GM12874 (cell line): ENCODE measurements at regions not wholly inside any gene's neighbourhood (a gene's known extent, or its start where the extent isn't known, plus 50 kb on each side); places are given as distances from the start of the nearest gene placed in this dataset.

ENCODE experiments used
- TF ChIP-seq, protein P1 (sequence below): IDR thresholded peaks from 2 replicates; pipeline ENCODE4 v1.5.1; 2011; ENCODE audit warnings: low read depth, mild to moderate bottlenecking, control low read depth, low read length, moderate library complexity; ENCODE audit not compliant: insufficient read depth

DNA sequence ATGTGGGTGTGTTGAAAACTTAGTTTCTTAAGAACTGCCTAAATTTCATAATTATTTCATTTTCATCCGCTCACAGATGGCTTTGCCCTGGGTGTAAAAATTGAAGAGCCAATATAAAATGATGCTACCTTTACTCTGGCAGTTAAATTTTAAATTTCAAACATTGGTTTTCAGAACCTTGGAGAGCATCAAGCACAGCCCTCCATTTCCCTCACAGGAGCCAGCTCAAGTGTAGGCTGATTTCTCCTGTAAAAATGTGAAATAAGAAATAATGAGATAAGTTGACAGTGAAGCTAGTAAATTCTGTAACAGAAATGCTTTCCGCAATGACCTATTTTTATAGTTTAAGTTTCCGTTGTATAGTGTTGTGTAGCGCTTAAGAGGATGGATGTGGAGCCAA lies 53.9 kb upstream of the AKT3 start:
- TF ChIP-seq, protein P1, sequence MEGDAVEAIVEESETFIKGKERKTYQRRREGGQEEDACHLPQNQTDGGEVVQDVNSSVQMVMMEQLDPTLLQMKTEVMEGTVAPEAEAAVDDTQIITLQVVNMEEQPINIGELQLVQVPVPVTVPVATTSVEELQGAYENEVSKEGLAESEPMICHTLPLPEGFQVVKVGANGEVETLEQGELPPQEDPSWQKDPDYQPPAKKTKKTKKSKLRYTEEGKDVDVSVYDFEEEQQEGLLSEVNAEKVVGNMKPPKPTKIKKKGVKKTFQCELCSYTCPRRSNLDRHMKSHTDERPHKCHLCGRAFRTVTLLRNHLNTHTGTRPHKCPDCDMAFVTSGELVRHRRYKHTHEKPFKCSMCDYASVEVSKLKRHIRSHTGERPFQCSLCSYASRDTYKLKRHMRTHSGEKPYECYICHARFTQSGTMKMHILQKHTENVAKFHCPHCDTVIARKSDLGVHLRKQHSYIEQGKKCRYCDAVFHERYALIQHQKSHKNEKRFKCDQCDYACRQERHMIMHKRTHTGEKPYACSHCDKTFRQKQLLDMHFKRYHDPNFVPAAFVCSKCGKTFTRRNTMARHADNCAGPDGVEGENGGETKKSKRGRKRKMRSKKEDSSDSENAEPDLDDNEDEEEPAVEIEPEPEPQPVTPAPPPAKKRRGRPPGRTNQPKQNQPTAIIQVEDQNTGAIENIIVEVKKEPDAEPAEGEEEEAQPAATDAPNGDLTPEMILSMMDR, result no peak

DNA sequence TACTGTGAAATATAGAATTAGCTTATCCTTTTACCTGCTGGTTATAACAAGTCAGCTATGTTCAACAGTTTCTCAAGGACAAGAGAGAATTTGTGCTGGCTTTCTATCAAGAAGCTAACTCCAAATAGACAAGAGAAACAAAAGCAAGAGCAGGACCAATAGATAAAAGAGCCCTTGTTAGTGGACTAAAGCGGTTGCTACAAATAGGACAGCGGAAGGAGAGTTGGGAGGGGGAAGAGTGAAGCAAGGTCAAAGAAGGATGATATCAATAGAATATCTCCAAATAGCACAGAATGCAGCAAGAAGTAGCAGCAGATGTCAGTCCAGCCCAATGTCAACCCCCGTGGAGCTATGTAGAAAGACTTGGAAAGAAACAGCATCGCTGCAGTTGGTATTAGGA lies 53.0 kb upstream of the AKT3 start:
- TF ChIP-seq, protein P1, result no peak

DNA sequence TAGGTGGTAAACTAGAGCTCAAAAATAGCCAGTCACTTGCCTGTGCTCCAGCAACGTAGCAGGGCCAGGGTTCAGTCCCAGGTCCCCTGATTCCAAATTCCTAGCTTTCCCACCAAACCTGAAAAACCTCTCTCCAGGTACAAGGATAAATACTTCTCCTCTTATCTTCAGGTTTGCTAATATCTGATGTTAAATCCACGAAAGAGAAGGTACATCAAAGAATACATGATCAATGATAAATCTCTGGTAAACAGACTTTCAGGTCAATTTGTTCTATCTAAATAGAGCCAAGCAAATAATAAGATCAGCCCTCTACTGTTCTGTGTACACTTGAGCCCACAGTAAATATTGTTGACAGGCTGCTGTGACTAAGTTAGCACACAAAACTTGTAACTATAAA lies 52.1 kb upstream of the AKT3 start:
- TF ChIP-seq, protein P1, result no peak
